Thoracic aorta (tissue), 2 donors: ENCODE measurements at regions not wholly inside any gene's neighbourhood (a gene's known extent, or its start where the extent isn't known, plus 50 kb on each side); places are given as distances from the start of the nearest gene placed in this dataset.

Experiments used
- ATAC-seq: fragments of 150-250 bp; one replicate; pipeline ENCODE4 v1.8.0; 2017; ENCODE audit warnings: low read depth; ENCODE audit not compliant: insufficient number of reproducible peaks, low FRiP score
- DNase-seq: peaks from one replicate; pipeline ENCODE4 v3.0.0-alpha.2; 2020; ENCODE audit warnings: low spot score
- H3K27ac ChIP-seq, 2 donors: fragments of 200-600 bp; sonication (generic); 1 replicate in 1 of 2; 2 replicates in 1 of 2; pipeline ENCODE4 v1.5.1; 2016; ENCODE audit warnings: mild to moderate bottlenecking in 2 of 2, moderate library complexity in 2 of 2
- H3K27me3 ChIP-seq: fragments of 200-600 bp; sonication (generic); replicated peaks from 2 replicates; pipeline ENCODE4 v1.6.0; 2016; ENCODE audit warnings: mild to moderate bottlenecking; ENCODE audit not compliant: insufficient read depth
- H3K36me3 ChIP-seq: fragments of 200-600 bp; sonication (generic); one replicate; pipeline ENCODE4 v1.5.1; 2016
- H3K4me1 ChIP-seq, 2 donors: fragments of 200-600 bp; sonication (generic); 1 replicate in 1 of 2; 2 replicates in 1 of 2; pipeline versions ENCODE4 v1.5.1 to v1.6.0; 2016; ENCODE audit warnings: low read depth in 2 of 2, mild to moderate bottlenecking in 1 of 2; ENCODE audit not compliant: control insufficient read depth in 1 of 2
- H3K4me3 ChIP-seq: fragments of 200-600 bp; sonication (generic); 2 replicates; pipeline ENCODE4 v1.5.1; 2016; ENCODE audit warnings: mild to moderate bottlenecking
- H3K9me3 ChIP-seq: fragments of 200-600 bp; sonication (generic); 2 replicates; pipeline ENCODE4 v1.5.1; 2016
- CTCF ChIP-seq: fragments of 200-600 bp; sonication (generic); IDR thresholded peaks from one replicate; pipeline ENCODE4 v1.5.1; 2019; ENCODE audit warnings: antibody characterized with exemption

- H3K9me3 ChIP-seq = no peaks in the 10 kb centered on the region
- no peak overlapping the region for H3K4me3 ChIP-seq
- H3K36me3 ChIP-seq = no peaks in the 10 kb centered on the region
- H3K4me1 ChIP-seq = peaks cover 8 to 16% of the 10 kb centered on the region in 2 donors
- H3K27me3 ChIP-seq = no peaks in the 10 kb centered on the region
- no peak overlapping the region for H3K27ac ChIP-seq
- ATAC-seq = no peak
- no peak for TF ChIP-seq CTCF
- DNase-seq = no peak
Measured at GRCh38 chr1:184329245-184329953, 57.4 kb upstream of the C1orf21 start.

GRCh38 chr1:184329962-184330868 lies 56.6 kb upstream of the C1orf21 start:
- H3K36me3 ChIP-seq = no peaks in the 10 kb centered on the region
- no peaks in the 10 kb centered on the region for H3K9me3 ChIP-seq
- H3K27me3 ChIP-seq = no peaks in the 10 kb centered on the region
- peaks cover 8 to 16% of the 10 kb centered on the region in 2 donors for H3K4me1 ChIP-seq
- no peak overlapping the region for H3K27ac ChIP-seq
- DNase-seq (no peak), ATAC-seq (no peak)
- TF ChIP-seq CTCF = no peak
- no peak overlapping the region for H3K4me3 ChIP-seq

- ATAC-seq (no peak), DNase-seq (no peak)
- TF ChIP-seq CTCF = no peak
- H3K4me3 ChIP-seq = no peak overlapping the region
- no peaks in the 10 kb centered on the region for H3K36me3 ChIP-seq
- no peak overlapping the region for H3K27ac ChIP-seq
- no peaks in the 10 kb centered on the region for H3K9me3 ChIP-seq
- peaks cover 8 to 16% of the 10 kb centered on the region in 2 donors for H3K4me1 ChIP-seq
- no peaks in the 10 kb centered on the region for H3K27me3 ChIP-seq
Measured at GRCh38 chr1:184330875-184331274, 56.0 kb upstream of the C1orf21 start.
